Thoracic aorta (tissue), 2 donors: ENCODE measurements at regions not wholly inside any gene's neighbourhood (a gene's known extent, or its start where the extent isn't known, plus 50 kb on each side); places are given as distances from the start of the nearest gene placed in this dataset.

Experiments
- ATAC-seq: fragments of 150-250 bp; one replicate; pipeline ENCODE4 v1.8.0; 2017; ENCODE audit warnings: low read depth; ENCODE audit not compliant: insufficient number of reproducible peaks, low FRiP score
- DNase-seq: peaks from one replicate; pipeline ENCODE4 v3.0.0-alpha.2; 2020; ENCODE audit warnings: low spot score
- H3K27ac ChIP-seq, 2 donors: fragments of 200-600 bp; sonication (generic); 1 replicate in 1 of 2; 2 replicates in 1 of 2; pipeline ENCODE4 v1.5.1; 2016; ENCODE audit warnings: mild to moderate bottlenecking in 2 of 2, moderate library complexity in 2 of 2
- H3K27me3 ChIP-seq: fragments of 200-600 bp; sonication (generic); replicated peaks from 2 replicates; pipeline ENCODE4 v1.6.0; 2016; ENCODE audit warnings: mild to moderate bottlenecking; ENCODE audit not compliant: insufficient read depth
- H3K36me3 ChIP-seq: fragments of 200-600 bp; sonication (generic); one replicate; pipeline ENCODE4 v1.5.1; 2016
- H3K4me1 ChIP-seq, 2 donors: fragments of 200-600 bp; sonication (generic); 1 replicate in 1 of 2; 2 replicates in 1 of 2; pipeline versions ENCODE4 v1.5.1 to v1.6.0; 2016; ENCODE audit warnings: low read depth in 2 of 2, mild to moderate bottlenecking in 1 of 2; ENCODE audit not compliant: control insufficient read depth in 1 of 2
- H3K4me3 ChIP-seq: fragments of 200-600 bp; sonication (generic); 2 replicates; pipeline ENCODE4 v1.5.1; 2016; ENCODE audit warnings: mild to moderate bottlenecking
- H3K9me3 ChIP-seq: fragments of 200-600 bp; sonication (generic); 2 replicates; pipeline ENCODE4 v1.5.1; 2016
- CTCF ChIP-seq: fragments of 200-600 bp; sonication (generic); IDR thresholded peaks from one replicate; pipeline ENCODE4 v1.5.1; 2019; ENCODE audit warnings: antibody characterized with exemption

DNA sequence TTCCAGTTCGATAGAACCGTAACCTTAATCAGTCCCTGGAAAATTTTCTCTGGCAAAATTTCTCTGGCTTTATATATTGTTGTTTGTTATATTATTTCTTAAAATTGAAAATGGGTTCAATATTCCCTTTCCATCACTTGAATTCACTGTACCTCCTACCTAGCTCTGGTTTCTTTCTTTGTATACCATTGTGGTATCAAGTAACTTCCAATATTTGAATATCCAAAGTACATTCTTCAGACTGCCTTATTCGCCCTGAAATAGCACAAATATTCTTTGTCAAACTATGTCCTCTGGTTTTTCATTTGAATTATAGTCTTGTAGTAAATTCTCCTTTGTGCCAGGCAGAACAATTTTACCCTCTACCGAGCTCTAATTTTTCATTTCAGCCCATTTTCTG is 541.6 kb downstream of the REEP3 start:
- Histone ChIP-seq H3K9me3 (no peaks in the 10 kb centered on the region), H3K36me3 (no peaks in the 10 kb centered on the region), H3K4me1 (peaks cover 8 to 13% of the 10 kb centered on the region in 2 donors), H3K4me3 (no peak overlapping the region), H3K27ac (no peak overlapping the region), H3K27me3 (no peaks in the 10 kb centered on the region)
- TF ChIP-seq CTCF: no peak
- ATAC-seq (no peak), DNase-seq (no peak)

DNA sequence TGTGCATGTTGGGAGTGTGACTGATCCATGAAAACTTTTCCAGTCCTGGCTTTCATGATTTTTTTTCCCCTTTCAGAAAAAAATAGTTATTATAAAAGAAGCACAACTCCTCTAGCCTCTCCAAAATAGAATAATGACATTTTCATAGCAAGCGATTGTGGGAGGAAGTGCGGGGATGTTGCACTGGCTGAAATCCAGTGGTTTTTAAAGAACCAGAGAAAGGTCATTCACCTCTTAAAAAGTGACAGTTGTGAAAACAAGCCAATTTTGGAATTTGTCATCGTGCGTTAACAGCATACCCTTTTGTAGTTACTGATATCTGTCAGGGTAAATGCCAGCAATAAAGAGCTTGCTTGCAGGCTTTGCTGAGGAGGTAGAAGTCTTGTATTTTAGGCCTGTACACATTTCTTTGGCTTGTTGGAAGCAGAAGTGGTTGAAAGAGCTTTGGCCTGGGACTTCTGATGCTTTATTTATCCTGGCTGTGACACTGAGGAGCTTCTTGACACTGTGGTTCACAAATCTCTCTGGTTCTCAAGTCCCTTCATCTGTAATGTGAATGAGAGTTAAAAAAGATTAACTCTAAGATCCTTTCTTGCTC is 545.9 kb downstream of the REEP3 start:
- H3K27ac ChIP-seq: peak overlapping the region in 1 of 2 donors; percentile 11
- no peaks in the 10 kb centered on the region for H3K27me3 ChIP-seq
- ATAC-seq: no peak
- no peaks in the 10 kb centered on the region for H3K9me3 ChIP-seq
- no peak for DNase-seq
- no peaks in the 10 kb centered on the region for H3K36me3 ChIP-seq
- H3K4me1 ChIP-seq: peaks cover 11 to 24% of the 10 kb centered on the region in 2 donors
- no peak overlapping the region for H3K4me3 ChIP-seq
- no peak for TF ChIP-seq CTCF

- no peaks in the 10 kb centered on the region for H3K36me3 ChIP-seq
- no peaks in the 10 kb centered on the region for H3K27me3 ChIP-seq
- H3K9me3 ChIP-seq: no peaks in the 10 kb centered on the region
- peaks cover 11 to 24% of the 10 kb centered on the region in 2 donors for H3K4me1 ChIP-seq
- H3K4me3 ChIP-seq: no peak overlapping the region
- ATAC-seq (no peak), DNase-seq (no peak)
- TF ChIP-seq CTCF: no peak
- no peak overlapping the region for H3K27ac ChIP-seq
Observed at GRCh38 chr10:64067859-64068258, 546.7 kb downstream of the REEP3 start.

GRCh38 chr10:64070241-64070640 is 549.0 kb downstream of the REEP3 start:
- no peak for ATAC-seq
- H3K4me1 ChIP-seq: peaks cover 11 to 24% of the 10 kb centered on the region in 2 donors
- no peak overlapping the region for H3K4me3 ChIP-seq
- H3K27me3 ChIP-seq: no peaks in the 10 kb centered on the region
- no peaks in the 10 kb centered on the region for H3K36me3 ChIP-seq
- TF ChIP-seq CTCF: no peak
- no peak for DNase-seq
- H3K27ac ChIP-seq: no peak overlapping the region
- no peaks in the 10 kb centered on the region for H3K9me3 ChIP-seq

- Histone ChIP-seq H3K27ac (no peak overlapping the region), H3K4me3 (no peak overlapping the region), H3K36me3 (no peaks in the 10 kb centered on the region), H3K9me3 (no peaks in the 10 kb centered on the region), H3K27me3 (no peaks in the 10 kb centered on the region), H3K4me1 (peaks cover 11 to 24% of the 10 kb centered on the region in 2 donors)
- ATAC-seq: peak; percentile 78
- DNase-seq: no peak
- TF ChIP-seq CTCF: no peak
Observed at GRCh38 chr10:64071218-64071617, 550.0 kb downstream of the REEP3 start.
